CD14-positive monocyte (primary cell): ENCODE measurements at regions not wholly inside any gene's neighbourhood (a gene's known extent, or its start where the extent isn't known, plus 50 kb on each side); places are given as distances from the start of the nearest gene placed in this dataset.

ENCODE experiments used
- DNase-seq, 3 donors: peaks; one replicate each; pipeline ENCODE4 v3.0.0-alpha.2; 2011 to 2022
- H2AFZ ChIP-seq: 2 replicates; pipeline ENCODE4 v1.6.0; 2012; ENCODE audit warnings: mild to moderate bottlenecking, low read depth, low read length, inconsistent platforms; ENCODE audit not compliant: insufficient read depth, poor library complexity, severe bottlenecking
- H3K27ac ChIP-seq, 2 donors: 1 replicate in 1 of 2; 2 replicates in 1 of 2; pipeline ENCODE4 v1.5.1; 2012 to 2013; ENCODE audit warnings: low read length in 2 of 2, control low read depth in 1 of 2, inconsistent platforms in 1 of 2, low read depth in 1 of 2, mild to moderate bottlenecking in 1 of 2
- H3K27me3 ChIP-seq, 2 donors: one replicate each; pipeline versions ENCODE4 v1.6.0 to v1.6.1; 2011 to 2013; ENCODE audit warnings: low read length in 2 of 2; ENCODE audit not compliant: control insufficient read depth in 2 of 2, insufficient read depth in 2 of 2
- H3K36me3 ChIP-seq, 2 donors: replicated peaks in 1 of 2; 1 replicate in 1 of 2; 2 replicates in 1 of 2; pipeline versions ENCODE4 v1.5.1 to v1.6.1; 2012 to 2013; ENCODE audit warnings: low read length in 2 of 2, control low read depth in 1 of 2, inconsistent platforms in 1 of 2, mild to moderate bottlenecking in 1 of 2; ENCODE audit not compliant: insufficient read depth in 2 of 2, control insufficient read depth in 1 of 2
- H3K4me1 ChIP-seq, 2 donors: 1 replicate in 1 of 2; 2 replicates in 1 of 2; pipeline versions ENCODE4 v1.5.1 to v1.6.1; 2012 to 2013; ENCODE audit warnings: low read length in 2 of 2, control low read depth in 1 of 2, inconsistent platforms in 1 of 2, mild to moderate bottlenecking in 1 of 2, moderate library complexity in 1 of 2; ENCODE audit not compliant: insufficient read depth in 2 of 2, control insufficient read depth in 1 of 2
- H3K4me2 ChIP-seq: replicated peaks from 2 replicates; pipeline ENCODE3; 2012; ENCODE audit warnings: low read length, moderate library complexity, mild to moderate bottlenecking; ENCODE audit not compliant: poor library complexity, severe bottlenecking; ENCODE audit errors: extremely low read depth
- H3K4me3 ChIP-seq, 3 experiments: fragments of 200-600 bp in 1 of 3; sonication (generic) in 1 of 3; replicated peaks in 1 of 3; 1 replicate in 2 of 3; 2 replicates in 1 of 3; pipeline ENCODE4 v1.5.1; 2011 to 2013; ENCODE audit warnings: low read length in 3 of 3, mild to moderate bottlenecking in 3 of 3, control low read depth in 2 of 3, low read depth in 2 of 3, inconsistent platforms in 1 of 3, moderate library complexity in 1 of 3
- H3K79me2 ChIP-seq: 2 replicates; pipeline ENCODE4 v1.6.0; 2012; ENCODE audit warnings: mild to moderate bottlenecking, control low read depth, inconsistent platforms, low read length, moderate library complexity; ENCODE audit not compliant: insufficient read depth
- H3K9ac ChIP-seq: 2 replicates; pipeline ENCODE4 v1.6.0; 2017; ENCODE audit warnings: low read length, mild to moderate bottlenecking; ENCODE audit not compliant: insufficient read depth, poor library complexity, severe bottlenecking
- H3K9me3 ChIP-seq, 2 donors: replicated peaks in 1 of 2; 1 replicate in 1 of 2; 2 replicates in 1 of 2; pipeline versions ENCODE4 v1.5.1 to v1.6.1; 2012 to 2013; ENCODE audit warnings: low read length in 2 of 2, control low read depth in 1 of 2; ENCODE audit not compliant: control insufficient read depth in 1 of 2, insufficient read depth in 1 of 2
- H4K20me1 ChIP-seq: 2 replicates; pipeline ENCODE4 v1.6.0; 2012; ENCODE audit warnings: mild to moderate bottlenecking, low read length, control low read depth, moderate library complexity; ENCODE audit not compliant: insufficient read depth
- H3K27ac Mint-ChIP-seq, 7 donors: one replicate each; pipeline ENCODE4 v1.8.0; 2020; ENCODE audit warnings: mild to moderate bottlenecking in 7 of 7, mixed read lengths in 7 of 7, moderate library complexity in 6 of 7, inconsistent platforms in 2 of 7
- H3K27me3 Mint-ChIP-seq, 3 donors: one replicate each; pipeline ENCODE4 v1.8.0; 2021 to 2022; ENCODE audit warnings: low read depth in 3 of 3, mild to moderate bottlenecking in 3 of 3, mixed read lengths in 3 of 3, moderate library complexity in 3 of 3, inconsistent platforms in 1 of 3
- H3K36me3 Mint-ChIP-seq, 2 donors: one replicate each; pipeline ENCODE4 v1.8.0; 2020; ENCODE audit warnings: mixed read lengths in 2 of 2, inconsistent platforms in 1 of 2, mild to moderate bottlenecking in 1 of 2
- H3K4me1 Mint-ChIP-seq: one replicate; pipeline ENCODE4 v1.8.0; 2020; ENCODE audit warnings: mild to moderate bottlenecking, mixed read lengths
- H3K4me3 Mint-ChIP-seq, 2 donors: one replicate each; pipeline ENCODE4 v1.8.0; 2020; ENCODE audit warnings: mild to moderate bottlenecking in 2 of 2, mixed read lengths in 2 of 2, moderate library complexity in 1 of 2
- H3K9me3 Mint-ChIP-seq, 7 donors: one replicate each; pipeline ENCODE4 v1.8.0; 2020 to 2022; ENCODE audit warnings: mixed read lengths in 7 of 7, mild to moderate bottlenecking in 6 of 7, moderate library complexity in 6 of 7, inconsistent platforms in 2 of 7
- WGBS: methylation state at CpG from one replicate; pipeline ENCODE4 v1.1.5; 2013; ENCODE audit warnings: missing lambda C conversion rate; ENCODE audit not compliant: insufficient coverage; 5-methylcytosine and 5-hydroxymethylcytosine counted together
- intact Hi-C, 2 donors: fragments of 100-400 bp; cut with micrococcal nuclease; formaldehyde crosslinking; loops; one replicate each; pipeline versions ENCODE4 v1.15.0 to v1.15.1; 2023
- TF ChIP-seq, protein P1 (sequence below): fragments of 200-600 bp; IDR thresholded peaks from one replicate; pipeline ENCODE4 v1.8.0; 2022; ENCODE audit warnings: antibody characterized with exemption, mild to moderate bottlenecking

DNA sequence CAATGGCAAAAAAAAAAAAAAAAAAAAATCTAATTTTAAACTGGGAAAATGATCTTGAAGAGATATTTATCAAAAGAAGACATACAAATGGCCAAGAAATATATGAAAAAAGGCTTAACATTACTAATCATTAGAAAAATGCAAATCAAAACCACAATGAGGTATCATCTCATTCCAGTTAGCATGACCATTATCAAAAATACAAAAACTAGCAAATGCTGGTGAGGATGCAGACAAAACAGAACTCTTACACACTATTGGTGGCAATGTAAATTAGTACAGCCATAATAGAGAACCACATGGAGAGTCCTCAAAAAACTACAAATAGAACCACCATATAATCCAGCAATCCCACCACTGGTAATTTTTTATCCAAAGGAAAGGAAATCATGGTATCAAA is 489.6 kb downstream of the TNS3 start:
- Mint-ChIP-seq H3K4me1 (no peaks in the 10 kb centered on the region), H3K36me3 (no peaks in the 10 kb centered on the region), H3K27me3 (peaks cover 5 to 7% (median 6%) of the 10 kb centered on the region in 3 donors), H3K27ac (no peak overlapping the region), H3K9me3 (peaks cover 0 to 2% (median 0%) of the 10 kb centered on the region in 7 donors), H3K4me3 (no peak overlapping the region)
- Histone ChIP-seq H3K9ac (no peak overlapping the region), H3K27me3 (no peaks in the 10 kb centered on the region), H2AFZ (no peak overlapping the region), H3K4me2 (no peak overlapping the region), H3K79me2 (no peaks in the 10 kb centered on the region), H3K27ac (no peak overlapping the region), H3K4me1 (no peaks in the 10 kb centered on the region), H3K9me3 (no peaks in the 10 kb centered on the region), H3K4me3 (no peak overlapping the region), H4K20me1 (no peaks in the 10 kb centered on the region), H3K36me3 (no peaks in the 10 kb centered on the region)
- TF ChIP-seq, protein P1, sequence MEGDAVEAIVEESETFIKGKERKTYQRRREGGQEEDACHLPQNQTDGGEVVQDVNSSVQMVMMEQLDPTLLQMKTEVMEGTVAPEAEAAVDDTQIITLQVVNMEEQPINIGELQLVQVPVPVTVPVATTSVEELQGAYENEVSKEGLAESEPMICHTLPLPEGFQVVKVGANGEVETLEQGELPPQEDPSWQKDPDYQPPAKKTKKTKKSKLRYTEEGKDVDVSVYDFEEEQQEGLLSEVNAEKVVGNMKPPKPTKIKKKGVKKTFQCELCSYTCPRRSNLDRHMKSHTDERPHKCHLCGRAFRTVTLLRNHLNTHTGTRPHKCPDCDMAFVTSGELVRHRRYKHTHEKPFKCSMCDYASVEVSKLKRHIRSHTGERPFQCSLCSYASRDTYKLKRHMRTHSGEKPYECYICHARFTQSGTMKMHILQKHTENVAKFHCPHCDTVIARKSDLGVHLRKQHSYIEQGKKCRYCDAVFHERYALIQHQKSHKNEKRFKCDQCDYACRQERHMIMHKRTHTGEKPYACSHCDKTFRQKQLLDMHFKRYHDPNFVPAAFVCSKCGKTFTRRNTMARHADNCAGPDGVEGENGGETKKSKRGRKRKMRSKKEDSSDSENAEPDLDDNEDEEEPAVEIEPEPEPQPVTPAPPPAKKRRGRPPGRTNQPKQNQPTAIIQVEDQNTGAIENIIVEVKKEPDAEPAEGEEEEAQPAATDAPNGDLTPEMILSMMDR = no peak
- intact Hi-C loops = no loop called here
- DNase-seq = no peak

DNA sequence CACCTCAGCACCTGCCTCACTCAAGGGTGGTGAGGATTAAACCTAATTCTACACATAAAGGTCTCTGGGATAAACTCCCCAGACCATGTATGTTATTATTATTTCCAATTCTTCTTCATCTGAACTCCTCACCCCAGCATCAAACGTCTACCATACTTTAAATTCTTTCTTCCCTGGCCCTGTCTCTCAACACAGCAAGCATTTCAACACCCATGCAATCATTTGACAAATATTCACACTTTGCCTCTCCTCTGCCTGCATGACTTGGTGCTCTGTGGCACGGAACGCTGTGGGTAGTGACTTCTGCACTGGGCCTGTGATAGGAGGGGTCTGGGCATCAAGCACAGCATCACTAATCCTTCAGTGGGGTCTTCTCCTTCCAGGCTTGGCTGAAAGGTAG is 490.8 kb downstream of the TNS3 start:
- 71% methylated on average over 1 of the region's 3 CpGs for WGBS
- no peaks in the 10 kb centered on the region for H3K36me3 ChIP-seq
- H3K79me2 ChIP-seq = no peaks in the 10 kb centered on the region
- peaks cover 5 to 7% (median 6%) of the 10 kb centered on the region in 3 donors for H3K27me3 Mint-ChIP-seq
- H3K27ac ChIP-seq = no peak overlapping the region
- no peaks in the 10 kb centered on the region for H3K36me3 Mint-ChIP-seq
- TF ChIP-seq, protein P1 = no peak
- H3K4me3 ChIP-seq = no peak overlapping the region
- no peak overlapping the region for H3K9ac ChIP-seq
- H3K9me3 Mint-ChIP-seq = peaks cover 0 to 2% (median 0%) of the 10 kb centered on the region in 7 donors
- no peaks in the 10 kb centered on the region for H3K4me1 ChIP-seq
- no peaks in the 10 kb centered on the region for H3K9me3 ChIP-seq
- H3K4me1 Mint-ChIP-seq = no peaks in the 10 kb centered on the region
- H3K27me3 ChIP-seq = no peaks in the 10 kb centered on the region
- H4K20me1 ChIP-seq = no peaks in the 10 kb centered on the region
- no peak overlapping the region for H2AFZ ChIP-seq
- intact Hi-C loops = no loop called here
- no peak overlapping the region for H3K27ac Mint-ChIP-seq
- no peak overlapping the region for H3K4me2 ChIP-seq
- no peak overlapping the region for H3K4me3 Mint-ChIP-seq
- no peak for DNase-seq
